ENCODE measurements at regions not wholly inside any gene's neighbourhood (a gene's known extent, or its start where the extent isn't known, plus 50 kb on each side); places are given as distances from the start of the nearest gene placed in this dataset.

DNA sequence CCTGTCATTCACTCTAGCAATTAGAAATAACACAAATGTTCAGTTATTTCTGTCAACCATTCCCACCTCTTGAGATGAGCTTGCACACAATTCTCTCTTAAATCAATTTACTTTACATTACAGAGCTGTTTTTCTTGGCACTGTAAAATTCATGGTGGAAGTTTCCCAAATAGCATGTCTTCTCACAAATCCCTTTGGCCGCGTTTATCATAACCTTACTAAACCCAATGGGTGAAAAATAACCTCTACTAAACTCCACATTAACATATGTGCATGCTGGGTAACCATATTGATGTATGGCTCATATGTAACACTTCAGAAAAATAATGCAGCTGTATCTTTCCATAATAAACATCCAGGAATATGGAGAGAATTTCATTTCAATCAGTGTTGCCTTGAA, 75.5 kb upstream of the SULT1C3 start:
- TF ChIP-seq EZH2 (IDR thresholded peaks at IDR 0.05; ENCODE audit: low read length, missing control alignments): no peak
- TF ChIP-seq, protein P1, sequence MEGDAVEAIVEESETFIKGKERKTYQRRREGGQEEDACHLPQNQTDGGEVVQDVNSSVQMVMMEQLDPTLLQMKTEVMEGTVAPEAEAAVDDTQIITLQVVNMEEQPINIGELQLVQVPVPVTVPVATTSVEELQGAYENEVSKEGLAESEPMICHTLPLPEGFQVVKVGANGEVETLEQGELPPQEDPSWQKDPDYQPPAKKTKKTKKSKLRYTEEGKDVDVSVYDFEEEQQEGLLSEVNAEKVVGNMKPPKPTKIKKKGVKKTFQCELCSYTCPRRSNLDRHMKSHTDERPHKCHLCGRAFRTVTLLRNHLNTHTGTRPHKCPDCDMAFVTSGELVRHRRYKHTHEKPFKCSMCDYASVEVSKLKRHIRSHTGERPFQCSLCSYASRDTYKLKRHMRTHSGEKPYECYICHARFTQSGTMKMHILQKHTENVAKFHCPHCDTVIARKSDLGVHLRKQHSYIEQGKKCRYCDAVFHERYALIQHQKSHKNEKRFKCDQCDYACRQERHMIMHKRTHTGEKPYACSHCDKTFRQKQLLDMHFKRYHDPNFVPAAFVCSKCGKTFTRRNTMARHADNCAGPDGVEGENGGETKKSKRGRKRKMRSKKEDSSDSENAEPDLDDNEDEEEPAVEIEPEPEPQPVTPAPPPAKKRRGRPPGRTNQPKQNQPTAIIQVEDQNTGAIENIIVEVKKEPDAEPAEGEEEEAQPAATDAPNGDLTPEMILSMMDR (conservative IDR thresholded peaks at IDR 0.05 in 1 of 2, IDR thresholded peaks at IDR 0.05 in 1 of 2; ENCODE audit: low read depth in 1 of 2, low read length in 2 of 2): no peak
- Histone ChIP-seq H3K27ac (ENCODE audit: insufficient read depth, low read length) (no peak overlapping the region), H3K4me2 (ENCODE audit: extremely low read depth, insufficient read depth, low read length) (no peak overlapping the region), H4K20me1 (ENCODE audit: control insufficient read depth, extremely low read depth, insufficient read depth, low read length) (no peaks in the 10 kb centered on the region), H3K27me3 (ENCODE audit: control insufficient read depth, insufficient read depth, low read length) (no peaks in the 10 kb centered on the region), H3K79me2 (ENCODE audit: control insufficient read depth, insufficient read depth, low read length) (no peaks in the 10 kb centered on the region), H2AFZ (ENCODE audit: low read length) (no peak overlapping the region), H3K9me3 (ENCODE audit: control insufficient read depth, insufficient read depth, low read depth, low read length) (no peaks in the 10 kb centered on the region), H3K36me3 (ENCODE audit: control insufficient read depth, insufficient read depth, low read length) (no peaks in the 10 kb centered on the region), H3K9ac (ENCODE audit: insufficient read depth, low read length) (no peak overlapping the region), H3K4me1 (ENCODE audit: control insufficient read depth, extremely low read depth, insufficient read depth, low read length) (no peaks in the 10 kb centered on the region), H3K4me3 (replicated peaks in 1 of 4; ENCODE audit: control extremely low read depth in 1 of 4, insufficient read depth in 1 of 4, low read depth in 3 of 4, low read length in 4 of 4) (no peak overlapping the region)
- no peak for DNase-seq (ENCODE audit: low read depth in 2 of 2)

DNA sequence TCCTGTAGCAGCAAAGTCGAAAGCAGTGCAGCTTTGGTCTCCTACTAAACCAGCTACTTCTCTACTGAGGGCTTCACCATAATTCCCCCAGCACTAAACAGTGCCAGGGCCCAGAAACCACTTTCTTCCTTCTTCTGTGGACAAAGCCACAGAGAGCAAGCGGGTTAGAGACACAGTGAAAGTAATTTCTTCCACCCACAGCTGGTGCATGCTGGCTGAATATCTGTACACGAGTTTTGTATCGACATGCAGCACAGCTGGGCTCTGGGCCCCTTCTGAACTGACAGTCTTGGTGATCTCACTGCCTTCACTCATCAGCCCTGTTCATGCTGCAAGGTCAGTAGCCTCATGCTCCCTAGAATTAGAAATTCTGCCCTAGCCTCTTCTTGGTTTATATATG, 74.0 kb upstream of the SULT1C3 start:
- DNase-seq (ENCODE audit: low read depth in 2 of 2): no peak
- no peaks in the 10 kb centered on the region for H3K27me3 ChIP-seq (ENCODE audit: control insufficient read depth, insufficient read depth, low read length)

DNA sequence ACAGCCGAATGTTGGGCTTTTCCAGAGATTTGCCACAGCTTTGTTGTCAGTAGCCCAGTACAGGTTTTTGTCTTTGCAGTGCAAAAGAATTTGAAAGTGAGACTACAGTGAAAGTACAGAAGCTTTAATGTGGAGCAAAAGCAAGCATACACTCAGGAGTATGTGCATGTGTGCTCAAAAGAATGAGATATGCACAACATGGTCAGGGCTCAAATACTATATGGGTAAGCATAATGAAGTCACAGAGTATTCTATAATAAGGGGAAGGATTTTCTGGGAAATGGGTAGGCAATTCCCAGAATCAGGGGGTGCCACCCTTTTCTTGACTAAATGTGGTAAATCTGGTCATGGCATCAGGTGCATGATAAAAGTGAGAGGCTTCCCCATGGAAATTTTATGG, 72.1 kb upstream of the SULT1C3 start:
- TF ChIP-seq, protein P1 (conservative IDR thresholded peaks at IDR 0.05 in 1 of 2, IDR thresholded peaks at IDR 0.05 in 1 of 2; ENCODE audit: low read depth in 1 of 2, low read length in 2 of 2): no peak
- TF ChIP-seq EZH2 (IDR thresholded peaks at IDR 0.05; ENCODE audit: low read length, missing control alignments): no peak
- Histone ChIP-seq H3K4me2 (ENCODE audit: extremely low read depth, insufficient read depth, low read length) (no peak overlapping the region), H3K27me3 (ENCODE audit: control insufficient read depth, insufficient read depth, low read length) (no peaks in the 10 kb centered on the region), H2AFZ (ENCODE audit: low read length) (no peak overlapping the region), H3K4me1 (ENCODE audit: control insufficient read depth, extremely low read depth, insufficient read depth, low read length) (no peaks in the 10 kb centered on the region), H3K9ac (ENCODE audit: insufficient read depth, low read length) (no peak overlapping the region), H3K4me3 (replicated peaks in 1 of 4; ENCODE audit: control extremely low read depth in 1 of 4, insufficient read depth in 1 of 4, low read depth in 3 of 4, low read length in 4 of 4) (no peak overlapping the region), H3K36me3 (ENCODE audit: control insufficient read depth, insufficient read depth, low read length) (no peaks in the 10 kb centered on the region), H3K27ac (ENCODE audit: insufficient read depth, low read length) (no peak overlapping the region), H3K79me2 (ENCODE audit: control insufficient read depth, insufficient read depth, low read length) (no peaks in the 10 kb centered on the region), H4K20me1 (ENCODE audit: control insufficient read depth, extremely low read depth, insufficient read depth, low read length) (no peaks in the 10 kb centered on the region), H3K9me3 (ENCODE audit: control insufficient read depth, insufficient read depth, low read depth, low read length) (no peaks in the 10 kb centered on the region)
- DNase-seq (ENCODE audit: low read depth in 2 of 2): no peak

More for the DNA sequence above, 74.0 kb upstream of the SULT1C3 start:
- TF ChIP-seq EZH2 (IDR thresholded peaks at IDR 0.05; ENCODE audit: low read length, missing control alignments): no peak
- TF ChIP-seq, protein P1 (conservative IDR thresholded peaks at IDR 0.05 in 1 of 2, IDR thresholded peaks at IDR 0.05 in 1 of 2; ENCODE audit: low read depth in 1 of 2, low read length in 2 of 2): no peak
- Histone ChIP-seq H4K20me1 (ENCODE audit: control insufficient read depth, extremely low read depth, insufficient read depth, low read length) (no peaks in the 10 kb centered on the region), H2AFZ (ENCODE audit: low read length) (no peak overlapping the region), H3K9ac (ENCODE audit: insufficient read depth, low read length) (no peak overlapping the region), H3K27ac (ENCODE audit: insufficient read depth, low read length) (no peak overlapping the region), H3K4me1 (ENCODE audit: control insufficient read depth, extremely low read depth, insufficient read depth, low read length) (no peaks in the 10 kb centered on the region), H3K4me2 (ENCODE audit: extremely low read depth, insufficient read depth, low read length) (no peak overlapping the region), H3K79me2 (ENCODE audit: control insufficient read depth, insufficient read depth, low read length) (no peaks in the 10 kb centered on the region), H3K9me3 (ENCODE audit: control insufficient read depth, insufficient read depth, low read depth, low read length) (no peaks in the 10 kb centered on the region), H3K4me3 (replicated peaks in 1 of 4; ENCODE audit: control extremely low read depth in 1 of 4, insufficient read depth in 1 of 4, low read depth in 3 of 4, low read length in 4 of 4) (no peak overlapping the region), H3K36me3 (ENCODE audit: control insufficient read depth, insufficient read depth, low read length) (no peaks in the 10 kb centered on the region)
